WTC11 (cell line): ENCODE measurements at regions not wholly inside any gene's neighbourhood (a gene's known extent, or its start where the extent isn't known, plus 50 kb on each side); places are given as distances from the start of the nearest gene placed in this dataset.

Experiments
- ATAC-seq: fragments of 200-7000 bp; cut with Tn5 transposase; 2 replicates; pipeline ENCODE4 v1.10.0; 2021; ENCODE audit warnings: mild to moderate bottlenecking, moderate library complexity
- CTCF ChIA-PET: fragments of 300-600 bp; sonication (Branson Sonifier 250); formaldehyde crosslinking; loops from one replicate; lab custom pipeline; 2021; ENCODE audit warnings: antibody characterized with exemption; lab: Charles Lee
- POLR2A ChIA-PET: fragments of 350-600 bp; sonication (Branson Sonifier 250); formaldehyde crosslinking; loops from one replicate; lab custom pipeline; 2021; ENCODE audit warnings: antibody characterized with exemption; lab: Charles Lee
- DNase-seq: peaks from one replicate; pipeline ENCODE4 v3.0.0; 2021; ENCODE audit warnings: low spot score
- H3K27ac Mint-ChIP-seq: 2 replicates; pipeline ENCODE4 v1.8.0; 2021; ENCODE audit warnings: mixed read lengths
- H3K27me3 Mint-ChIP-seq: 2 replicates; pipeline ENCODE4 v1.8.0; 2021; ENCODE audit warnings: low read depth, mild to moderate bottlenecking, moderate library complexity, mixed read lengths
- H3K36me3 Mint-ChIP-seq: 2 replicates; pipeline ENCODE4 v1.8.0; 2021; ENCODE audit warnings: mixed read lengths
- H3K4me1 Mint-ChIP-seq: 2 replicates; pipeline ENCODE4 v1.8.0; 2022; ENCODE audit warnings: mixed read lengths
- H3K4me3 Mint-ChIP-seq: 2 replicates; pipeline ENCODE4 v1.8.0; 2021; ENCODE audit warnings: mild to moderate bottlenecking, moderate library complexity, mixed read lengths
- H3K9me3 Mint-ChIP-seq: 2 replicates; pipeline ENCODE4 v1.8.0; 2021; ENCODE audit warnings: mixed read lengths
- AFF4 ChIP-seq: sonication (generic); formaldehyde crosslinking; IDR thresholded peaks from 2 replicates; pipeline ENCODE4 v1.8.1; 2023; ENCODE audit warnings: mild to moderate bottlenecking, missing genetic modification reagents, borderline replicate concordance
- CBFB ChIP-seq: sonication (generic); formaldehyde crosslinking; IDR thresholded peaks from 2 replicates; pipeline ENCODE4 v1.8.1; 2022; ENCODE audit warnings: mild to moderate bottlenecking, low read depth, missing genetic modification reagents
- CDX4 ChIP-seq: fragments of 250-450 bp; sonication (Bioruptor Pico); IDR thresholded peaks from 2 replicates; pipeline ENCODE4 v1.9.0; 2021; ENCODE audit warnings: moderate library complexity, mild to moderate bottlenecking, inconsistent platforms, borderline replicate concordance
- E2F1 ChIP-seq: sonication (generic); formaldehyde crosslinking; IDR thresholded peaks from 2 replicates; pipeline ENCODE4 v1.8.0; 2022; ENCODE audit warnings: mild to moderate bottlenecking, missing genetic modification reagents
- ESRRA ChIP-seq: sonication (generic); formaldehyde crosslinking; IDR thresholded peaks from 2 replicates; pipeline ENCODE4 v1.8.1; 2022; ENCODE audit warnings: mild to moderate bottlenecking, missing genetic modification reagents, borderline replicate concordance
- IRF2 ChIP-seq: sonication (generic); formaldehyde crosslinking; IDR thresholded peaks from 2 replicates; pipeline ENCODE4 v1.8.0; 2022; ENCODE audit warnings: low read depth, missing genetic modification reagents, borderline replicate concordance
- JAZF1 ChIP-seq: fragments of 250-450 bp; sonication (Bioruptor Pico); IDR thresholded peaks from 2 replicates; pipeline ENCODE4 v1.9.0; 2021; ENCODE audit warnings: moderate library complexity, mild to moderate bottlenecking, inconsistent platforms
- JUN ChIP-seq: sonication (generic); formaldehyde crosslinking; IDR thresholded peaks from 2 replicates; pipeline ENCODE4 v1.8.0; 2023; ENCODE audit warnings: mild to moderate bottlenecking, missing genetic modification reagents
- MYBL2 ChIP-seq: sonication (generic); formaldehyde crosslinking; IDR thresholded peaks from 2 replicates; pipeline ENCODE4 v1.8.1; 2023; ENCODE audit warnings: mild to moderate bottlenecking, moderate library complexity, missing genetic modification reagents
- NR3C1 ChIP-seq: sonication (generic); formaldehyde crosslinking; conservative IDR thresholded peaks from 2 replicates; pipeline ENCODE4 v1.8.1; 2023; ENCODE audit warnings: low read depth, mild to moderate bottlenecking, missing genetic modification reagents
- PRRX2 ChIP-seq: fragments of 250-450 bp; sonication (Bioruptor Pico); IDR thresholded peaks from 2 replicates; pipeline ENCODE4 v1.8.0; 2021; ENCODE audit warnings: mild to moderate bottlenecking
- RELA ChIP-seq: sonication (generic); formaldehyde crosslinking; IDR thresholded peaks from 2 replicates; pipeline ENCODE4 v1.8.1; 2022; ENCODE audit warnings: missing genetic modification reagents, mild to moderate bottlenecking, borderline replicate concordance
- RORB ChIP-seq: fragments of 250-450 bp; sonication (Bioruptor Pico); IDR thresholded peaks from 2 replicates; pipeline ENCODE4 v1.9.0; 2021; ENCODE audit warnings: mild to moderate bottlenecking
- SMAD4 ChIP-seq: sonication (generic); formaldehyde crosslinking; IDR thresholded peaks from 2 replicates; pipeline ENCODE4 v1.8.0; 2022; ENCODE audit warnings: mild to moderate bottlenecking, missing genetic modification reagents
- SOX15 ChIP-seq: fragments of 250-450 bp; sonication (Bioruptor Pico); IDR thresholded peaks from 2 replicates; pipeline ENCODE4 v1.9.0; 2021; ENCODE audit warnings: mild to moderate bottlenecking
- TCF7 ChIP-seq: sonication (generic); formaldehyde crosslinking; IDR thresholded peaks from 2 replicates; pipeline ENCODE4 v1.8.0; 2022; ENCODE audit warnings: mild to moderate bottlenecking, low read depth, missing genetic modification reagents, moderate library complexity
- ZBTB21 ChIP-seq: sonication (generic); formaldehyde crosslinking; IDR thresholded peaks from 2 replicates; pipeline ENCODE4 v1.8.1; 2023; ENCODE audit warnings: mild to moderate bottlenecking, missing genetic modification reagents, borderline replicate concordance
- ZNF138 ChIP-seq: sonication (generic); formaldehyde crosslinking; conservative IDR thresholded peaks from 2 replicates; pipeline ENCODE4 v1.8.1; 2022; ENCODE audit warnings: mild to moderate bottlenecking, moderate library complexity, missing genetic modification reagents
- TF ChIP-seq, protein P1 (sequence below): sonication (generic); formaldehyde crosslinking; IDR thresholded peaks from 2 replicates; pipeline ENCODE4 v1.8.1; 2022; ENCODE audit warnings: low read depth, missing genetic modification reagents, borderline replicate concordance
- TF ChIP-seq, protein P2 (sequence below): sonication (generic); formaldehyde crosslinking; IDR thresholded peaks from 2 replicates; pipeline ENCODE4 v1.8.1; 2022; ENCODE audit warnings: mild to moderate bottlenecking, moderate library complexity, missing genetic modification reagents

GRCh38 chr1:94707321-94708298, 112.5 kb upstream of the SLC44A3 start:
- Mint-ChIP-seq H3K36me3 (no peaks in the 10 kb centered on the region), H3K27me3 (no peaks in the 10 kb centered on the region), H3K4me1 (peaks cover 10% of the 10 kb centered on the region), H3K27ac (peak overlapping the region; percentile 55; the same call in 1 of the 2 replicates), H3K9me3 (no peaks in the 10 kb centered on the region), H3K4me3 (no peak overlapping the region)
- no peak for TF ChIP-seq PRRX2 (CRISPR knock-in tag)
- TF ChIP-seq SMAD4 = no peak
- no peak for TF ChIP-seq MYBL2
- no peak for TF ChIP-seq ZNF138 (CRISPR knock-in tag)
- no peak for TF ChIP-seq JUN
- no peak for TF ChIP-seq E2F1 (CRISPR knock-in tag)
- no peak for TF ChIP-seq ESRRA (CRISPR knock-in tag)
- TF ChIP-seq IRF2 (CRISPR knock-in tag) = no peak
- TF ChIP-seq, protein P1, sequence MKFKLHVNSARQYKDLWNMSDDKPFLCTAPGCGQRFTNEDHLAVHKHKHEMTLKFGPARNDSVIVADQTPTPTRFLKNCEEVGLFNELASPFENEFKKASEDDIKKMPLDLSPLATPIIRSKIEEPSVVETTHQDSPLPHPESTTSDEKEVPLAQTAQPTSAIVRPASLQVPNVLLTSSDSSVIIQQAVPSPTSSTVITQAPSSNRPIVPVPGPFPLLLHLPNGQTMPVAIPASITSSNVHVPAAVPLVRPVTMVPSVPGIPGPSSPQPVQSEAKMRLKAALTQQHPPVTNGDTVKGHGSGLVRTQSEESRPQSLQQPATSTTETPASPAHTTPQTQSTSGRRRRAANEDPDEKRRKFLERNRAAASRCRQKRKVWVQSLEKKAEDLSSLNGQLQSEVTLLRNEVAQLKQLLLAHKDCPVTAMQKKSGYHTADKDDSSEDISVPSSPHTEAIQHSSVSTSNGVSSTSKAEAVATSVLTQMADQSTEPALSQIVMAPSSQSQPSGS (CRISPR knock-in tag) = no peak
- POLR2A ChIA-PET = no interaction called here
- CTCF ChIA-PET = interaction anchor here (1.5 kb wide), 1 partner anchor 15 kb away, joined by 7 read pairs; no protein-coding TSS in a partner anchor
- ATAC-seq = no peak
- no peak for DNase-seq

DNA sequence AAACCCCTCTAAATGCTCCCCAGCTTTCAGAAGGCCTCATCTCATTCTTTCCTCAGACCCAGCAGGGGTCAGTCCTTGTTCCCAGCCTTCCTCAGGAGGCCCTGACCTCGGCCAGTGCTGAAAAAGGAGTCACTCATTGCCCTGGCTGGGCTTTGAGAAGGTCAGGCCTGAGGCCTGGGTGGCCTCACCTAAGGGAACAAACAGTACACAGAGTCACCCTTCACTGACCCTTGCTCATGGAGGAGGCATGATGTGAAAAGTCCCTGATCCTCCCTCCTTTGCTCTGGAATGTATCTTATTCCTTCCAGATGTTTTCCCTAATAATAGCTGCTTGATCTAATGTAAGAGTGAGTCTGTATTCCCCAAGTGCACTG, 117.7 kb upstream of the SLC44A3 start:
- Mint-ChIP-seq H3K36me3 (no peaks in the 10 kb centered on the region), H3K27ac (peak overlapping the region; percentile 73), H3K4me3 (no peak overlapping the region), H3K4me1 (peaks cover 19% of the 10 kb centered on the region), H3K9me3 (peaks cover 5% of the 10 kb centered on the region; the same call in 1 of the 2 replicates), H3K27me3 (no peaks in the 10 kb centered on the region)
- ChIA-PET CTCF (no interaction called here), POLR2A (no interaction called here)
- TF ChIP-seq RORB (CRISPR knock-in tag) (no peak), TCF7 (no peak), RELA (CRISPR knock-in tag) (no peak), SOX15 (no peak), JAZF1 (CRISPR knock-in tag) (no peak), CDX4 (CRISPR knock-in tag) (no peak), ZNF138 (CRISPR knock-in tag) (no peak), CBFB (CRISPR knock-in tag) (no peak), AFF4 (CRISPR knock-in tag) (no peak), NR3C1 (CRISPR knock-in tag) (no peak), ZBTB21 (CRISPR knock-in tag) (no peak)
- TF ChIP-seq, protein P2, sequence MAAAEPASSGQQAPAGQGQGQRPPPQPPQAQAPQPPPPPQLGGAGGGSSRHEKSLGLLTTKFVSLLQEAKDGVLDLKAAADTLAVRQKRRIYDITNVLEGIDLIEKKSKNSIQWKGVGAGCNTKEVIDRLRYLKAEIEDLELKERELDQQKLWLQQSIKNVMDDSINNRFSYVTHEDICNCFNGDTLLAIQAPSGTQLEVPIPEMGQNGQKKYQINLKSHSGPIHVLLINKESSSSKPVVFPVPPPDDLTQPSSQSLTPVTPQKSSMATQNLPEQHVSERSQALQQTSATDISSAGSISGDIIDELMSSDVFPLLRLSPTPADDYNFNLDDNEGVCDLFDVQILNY (CRISPR knock-in tag) = no peak
- ATAC-seq = no peak
- DNase-seq = no peak
